ENCODE measurements at regions not wholly inside any gene's neighbourhood (a gene's known extent, or its start where the extent isn't known, plus 50 kb on each side); places are given as distances from the start of the nearest gene placed in this dataset.

DNA sequence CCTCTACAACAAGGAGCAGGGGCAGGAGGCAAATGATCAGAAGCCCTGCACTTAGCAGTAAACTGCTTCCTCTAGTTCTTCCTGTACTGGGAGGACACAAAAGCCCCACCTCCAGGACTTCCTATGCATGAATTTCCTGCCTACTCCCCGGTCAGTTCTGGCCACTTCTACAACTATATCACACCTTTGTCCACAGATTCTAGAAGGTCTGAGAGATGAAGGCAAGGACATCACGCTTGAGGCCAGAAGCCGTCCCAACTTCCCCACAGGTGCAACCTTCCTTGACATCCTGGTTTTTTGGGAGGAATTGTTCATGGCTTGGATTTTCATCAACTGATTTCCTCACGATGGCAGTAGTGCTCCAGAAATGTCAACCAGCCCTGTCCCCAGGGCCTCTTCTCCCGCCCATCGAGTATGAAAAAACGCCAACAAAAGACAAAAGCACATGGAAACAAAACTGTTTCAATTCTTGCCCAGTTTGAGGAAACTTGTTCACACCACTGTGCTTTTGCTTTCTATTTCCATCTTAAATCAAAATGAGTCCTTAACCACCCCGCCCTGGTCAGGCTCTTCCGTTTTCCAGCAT is 206.5 kb upstream of the STK26 start:
- no peaks in the 10 kb centered on the region for H3K27me3 ChIP-seq
- peaks cover 0 to 6% (median 2%) of the 10 kb centered on the region in 4 donors for H3K4me1 ChIP-seq
- peak overlapping the region in 2 of 4 donors; percentile 34 to 36 for H3K4me3 ChIP-seq
- 30 to 76% (median 62%) methylated on average over 9 of the region's 9 CpGs for WGBS, 5 donors
- intact Hi-C loops (cut with DNase I; ENCODE audit: low total_unique reads): no loop called here
- TF ChIP-seq POLR2AphosphoS5 (IDR thresholded peaks at IDR 0.05) (peak in 1 of 3 donors; percentile 64), EP300 (IDR thresholded peaks at IDR 0.05) (no peak)
- TF ChIP-seq, protein P1, sequence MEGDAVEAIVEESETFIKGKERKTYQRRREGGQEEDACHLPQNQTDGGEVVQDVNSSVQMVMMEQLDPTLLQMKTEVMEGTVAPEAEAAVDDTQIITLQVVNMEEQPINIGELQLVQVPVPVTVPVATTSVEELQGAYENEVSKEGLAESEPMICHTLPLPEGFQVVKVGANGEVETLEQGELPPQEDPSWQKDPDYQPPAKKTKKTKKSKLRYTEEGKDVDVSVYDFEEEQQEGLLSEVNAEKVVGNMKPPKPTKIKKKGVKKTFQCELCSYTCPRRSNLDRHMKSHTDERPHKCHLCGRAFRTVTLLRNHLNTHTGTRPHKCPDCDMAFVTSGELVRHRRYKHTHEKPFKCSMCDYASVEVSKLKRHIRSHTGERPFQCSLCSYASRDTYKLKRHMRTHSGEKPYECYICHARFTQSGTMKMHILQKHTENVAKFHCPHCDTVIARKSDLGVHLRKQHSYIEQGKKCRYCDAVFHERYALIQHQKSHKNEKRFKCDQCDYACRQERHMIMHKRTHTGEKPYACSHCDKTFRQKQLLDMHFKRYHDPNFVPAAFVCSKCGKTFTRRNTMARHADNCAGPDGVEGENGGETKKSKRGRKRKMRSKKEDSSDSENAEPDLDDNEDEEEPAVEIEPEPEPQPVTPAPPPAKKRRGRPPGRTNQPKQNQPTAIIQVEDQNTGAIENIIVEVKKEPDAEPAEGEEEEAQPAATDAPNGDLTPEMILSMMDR (IDR thresholded peaks at IDR 0.05): peak in 3 of 7 experiments; percentile 24 to 56 (median 53)
- H3K9me3 ChIP-seq: no peaks in the 10 kb centered on the region
- peak; percentile 84 to 94 for DNase-seq
- peak overlapping the region in 2 of 5 donors; percentile 67 to 74 for H3K27ac ChIP-seq
- H3K36me3 ChIP-seq: no peaks in the 10 kb centered on the region

DNA sequence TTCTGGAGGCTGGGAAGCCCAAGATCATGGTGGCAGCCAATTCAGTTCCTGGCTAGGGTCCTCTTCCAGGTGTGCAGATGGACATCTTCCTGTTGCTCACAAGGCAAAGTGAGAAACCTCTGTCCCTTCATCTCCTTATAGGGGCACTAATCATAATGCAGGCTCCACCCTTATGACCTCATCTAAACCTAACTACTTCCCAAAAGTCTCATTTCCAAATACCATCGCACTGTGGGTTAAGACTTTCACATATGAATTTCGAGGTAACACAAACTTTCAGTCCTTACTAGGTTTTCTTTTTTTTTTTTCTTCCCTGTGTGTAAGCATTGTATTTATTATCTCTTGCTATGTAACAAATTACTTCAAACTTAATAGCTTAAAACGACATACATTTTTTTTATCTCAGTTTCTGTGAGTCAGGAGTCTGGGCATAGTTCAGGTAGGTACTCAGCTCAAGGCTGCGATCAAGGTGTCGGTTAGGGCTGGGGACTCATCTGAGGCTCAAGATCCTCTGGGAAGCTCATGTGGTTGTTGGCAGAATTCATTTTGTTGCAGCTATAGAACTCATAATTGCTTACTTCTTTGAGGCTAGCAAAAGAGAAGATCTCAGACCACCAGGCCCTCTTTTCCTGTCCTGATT is 204.7 kb upstream of the STK26 start:
- intact Hi-C loops (cut with DNase I; ENCODE audit: low total_unique reads): no loop called here
- 62 to 71% (median 70%) methylated on average over 5 of the region's 5 CpGs for WGBS, 5 donors
- no peaks in the 10 kb centered on the region for H3K36me3 ChIP-seq
- H3K4me1 ChIP-seq: peaks cover 0 to 14% (median 6%) of the 10 kb centered on the region in 4 donors
- H3K4me3 ChIP-seq: no peak overlapping the region
- H3K27me3 ChIP-seq: no peaks in the 10 kb centered on the region
- no peak for DNase-seq
- H3K27ac ChIP-seq: no peak overlapping the region
- no peaks in the 10 kb centered on the region for H3K9me3 ChIP-seq
- TF ChIP-seq POLR2A (IDR thresholded peaks at IDR 0.05) (no peak), EP300 (IDR thresholded peaks at IDR 0.05) (no peak), POLR2AphosphoS5 (IDR thresholded peaks at IDR 0.05) (no peak)
- TF ChIP-seq, protein P1 (IDR thresholded peaks at IDR 0.05): no peak

DNA sequence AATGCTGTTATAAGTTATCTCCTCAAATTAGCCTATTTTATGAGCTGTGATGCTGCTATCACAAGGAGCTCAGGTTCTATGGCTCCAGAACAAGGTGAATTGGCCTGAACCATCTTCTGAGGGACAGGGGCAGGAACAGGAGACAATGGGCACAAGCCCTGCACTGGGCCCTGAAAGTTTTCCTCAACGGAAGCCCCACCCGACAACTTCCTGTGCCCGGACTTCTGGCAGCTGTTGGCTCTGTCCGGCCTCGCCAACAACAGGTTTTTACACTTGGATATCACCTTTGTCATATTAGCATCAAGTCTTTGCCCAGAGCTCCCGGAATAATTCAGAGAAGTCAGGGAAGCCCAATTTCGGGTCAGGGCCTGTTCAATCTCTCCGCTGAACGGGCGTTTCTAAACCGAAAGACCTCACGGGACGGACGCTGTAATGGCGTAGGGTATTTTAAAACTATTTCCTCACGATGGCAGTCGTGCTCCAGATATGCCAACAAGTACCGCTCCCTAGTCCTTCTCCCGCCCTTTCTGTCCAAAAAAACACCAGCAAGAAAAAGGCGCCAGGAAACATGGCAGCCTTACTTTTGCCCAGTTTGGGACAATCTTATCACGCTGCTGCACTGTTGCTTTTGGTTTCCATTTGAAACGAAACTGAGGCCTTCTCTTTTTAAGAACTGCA is 201.0 kb upstream of the STK26 start:
- H3K27me3 ChIP-seq: no peaks in the 10 kb centered on the region
- no peaks in the 10 kb centered on the region for H3K36me3 ChIP-seq
- TF ChIP-seq, protein P1 (IDR thresholded peaks at IDR 0.05): peak in 2 of 7 experiments; percentile 50 to 65
- TF ChIP-seq POLR2A (IDR thresholded peaks at IDR 0.05): no peak
- TF ChIP-seq EP300 (IDR thresholded peaks at IDR 0.05): no peak
- TF ChIP-seq POLR2AphosphoS5 (IDR thresholded peaks at IDR 0.05): peak in 2 of 3 donors; percentile 29 to 71
- intact Hi-C loops (cut with DNase I; ENCODE audit: low total_unique reads): no loop called here
- peak; percentile 78 to 95 for DNase-seq
- 44 to 92% (median 85%) methylated on average over 19 to 22 of the region's 22 CpGs for WGBS, 5 donors
- H3K9me3 ChIP-seq: no peaks in the 10 kb centered on the region
- H3K4me1 ChIP-seq: peaks cover 0 to 13% (median 5%) of the 10 kb centered on the region in 4 donors
- peak overlapping the region in 2 of 4 donors; percentile 41 to 43 for H3K4me3 ChIP-seq
- H3K27ac ChIP-seq: peak overlapping the region in 3 of 5 donors; percentile 28 to 84 (median 73)

DNA sequence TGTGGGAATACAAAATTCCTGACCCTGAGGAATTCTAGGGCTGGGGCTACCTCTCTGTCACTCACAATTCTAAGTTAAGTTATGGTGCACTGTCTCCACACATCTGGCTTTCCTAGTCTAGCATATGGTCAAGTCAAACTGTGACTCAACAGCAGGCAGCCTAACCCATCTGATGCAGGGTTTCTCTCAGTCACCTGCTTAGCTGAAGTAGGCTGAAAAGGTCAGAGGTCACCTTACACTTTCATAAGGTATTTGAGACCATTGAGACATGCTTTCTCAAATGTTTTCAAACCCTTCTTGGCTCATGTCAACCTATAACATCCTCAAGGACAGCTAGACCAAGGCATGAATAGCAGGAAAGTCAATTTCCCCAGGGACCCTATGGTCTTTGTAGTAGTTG is 196.5 kb upstream of the STK26 start:
- TF ChIP-seq POLR2A (IDR thresholded peaks at IDR 0.05) (no peak), POLR2AphosphoS5 (IDR thresholded peaks at IDR 0.05) (no peak), EP300 (IDR thresholded peaks at IDR 0.05) (no peak)
- TF ChIP-seq, protein P1 (IDR thresholded peaks at IDR 0.05): no peak
- H3K27ac ChIP-seq: no peak overlapping the region
- no peaks in the 10 kb centered on the region for H3K27me3 ChIP-seq
- DNase-seq: no peak
- no peaks in the 10 kb centered on the region for H3K36me3 ChIP-seq
- peaks cover 0 to 12% (median 4%) of the 10 kb centered on the region in 4 donors for H3K4me1 ChIP-seq
- intact Hi-C loops (cut with DNase I; ENCODE audit: low total_unique reads): no loop called here
- no peaks in the 10 kb centered on the region for H3K9me3 ChIP-seq
- H3K4me3 ChIP-seq: no peak overlapping the region
